Mucosa of gallbladder (tissue), 1 donor: ENCODE measurements at regions not wholly inside any gene's neighbourhood (a gene's known extent, or its start where the extent isn't known, plus 50 kb on each side); places are given as distances from the start of the nearest gene placed in this dataset.

Source experiments
- DNase-seq: peaks from one replicate; pipeline ENCODE4 v3.0.0-alpha.2; 2020; ENCODE audit warnings: low spot score
- donor health status: DM: no; HTN: no; CAD: no.

- DNase-seq: no peak
These were observed 275.3 kb upstream of the KLF12 start for GRCh38 chr13:74409551-74409950.

- DNase-seq: no peak
These were observed 272.2 kb upstream of the KLF12 start for GRCh38 chr13:74406420-74406819.

- DNase-seq: no peak
These were observed 264.4 kb upstream of the KLF12 start for GRCh38 chr13:74398599-74398998.

GRCh38 chr13:74389056-74389455 is 254.9 kb upstream of the KLF12 start:
- no peak for DNase-seq

GRCh38 chr13:74388626-74389025 is 254.4 kb upstream of the KLF12 start:
- no peak for DNase-seq

- no peak for DNase-seq
These were observed 238.3 kb upstream of the KLF12 start for GRCh38 chr13:74372511-74372910.

- no peak for DNase-seq
These were observed 233.0 kb upstream of the KLF12 start for GRCh38 chr13:74367193-74367592.

GRCh38 chr13:74361274-74361673 is 227.1 kb upstream of the KLF12 start:
- no peak for DNase-seq

GRCh38 chr13:74346960-74347359 is 212.8 kb upstream of the KLF12 start:
- DNase-seq: no peak

GRCh38 chr13:74338341-74338740 is 204.1 kb upstream of the KLF12 start:
- no peak for DNase-seq

- DNase-seq: no peak
These were observed 202.3 kb upstream of the KLF12 start for GRCh38 chr13:74336546-74336945.

GRCh38 chr13:74335370-74335769 is 201.2 kb upstream of the KLF12 start:
- no peak for DNase-seq

GRCh38 chr13:74329962-74330361 is 195.8 kb upstream of the KLF12 start:
- DNase-seq: no peak

- DNase-seq: no peak
These were observed 190.9 kb upstream of the KLF12 start for GRCh38 chr13:74325106-74325505.

- DNase-seq: no peak
These were observed 190.1 kb upstream of the KLF12 start for GRCh38 chr13:74324338-74324737.

- DNase-seq: no peak
These were observed 188.4 kb upstream of the KLF12 start for GRCh38 chr13:74322562-74322961.

GRCh38 chr13:74320282-74320681 is 186.1 kb upstream of the KLF12 start:
- no peak for DNase-seq

- DNase-seq: no peak
These were observed 182.3 kb upstream of the KLF12 start for GRCh38 chr13:74316547-74316946.

GRCh38 chr13:74306496-74306895 is 172.3 kb upstream of the KLF12 start:
- no peak for DNase-seq

- no peak for DNase-seq
These were observed 171.7 kb upstream of the KLF12 start for GRCh38 chr13:74305876-74306275.

- DNase-seq: no peak
These were observed 167.2 kb upstream of the KLF12 start for GRCh38 chr13:74301258-74301935.

GRCh38 chr13:74300162-74300561 is 166.0 kb upstream of the KLF12 start:
- DNase-seq: no peak

- DNase-seq: no peak
These were observed 165.5 kb upstream of the KLF12 start for GRCh38 chr13:74299721-74300120.

GRCh38 chr13:74298923-74299322 is 164.7 kb upstream of the KLF12 start:
- no peak for DNase-seq
